Right lobe of liver (tissue), 4 donors: ENCODE measurements at regions not wholly inside any gene's neighbourhood (a gene's known extent, or its start where the extent isn't known, plus 50 kb on each side); places are given as distances from the start of the nearest gene placed in this dataset.

Source experiments
- POLR2A ChIP-seq: fragments of 450-650 bp; IDR thresholded peaks from one replicate; pipeline ENCODE4 v1.6.1; 2017; ENCODE audit warnings: antibody characterized with exemption, mild to moderate bottlenecking
- TF ChIP-seq, protein P1 (sequence below), 4 donors: fragments of 200-600 bp in 3 of 4; fragments of 450-650 bp in 1 of 4; IDR thresholded peaks; one replicate each; pipeline versions ENCODE4 v1.5.1 to v1.8.0; 2016 to 2022; ENCODE audit warnings: antibody characterized with exemption in 4 of 4, mild to moderate bottlenecking in 2 of 4
- donor health status: DM: no; HTN: no; CAD: no.
- donor health status: DM: no; HTN: no; CAD: no.
- donor health status: DM: no; HTN: yes; CAD: no.

- TF ChIP-seq POLR2A = no peak
- TF ChIP-seq, protein P1, sequence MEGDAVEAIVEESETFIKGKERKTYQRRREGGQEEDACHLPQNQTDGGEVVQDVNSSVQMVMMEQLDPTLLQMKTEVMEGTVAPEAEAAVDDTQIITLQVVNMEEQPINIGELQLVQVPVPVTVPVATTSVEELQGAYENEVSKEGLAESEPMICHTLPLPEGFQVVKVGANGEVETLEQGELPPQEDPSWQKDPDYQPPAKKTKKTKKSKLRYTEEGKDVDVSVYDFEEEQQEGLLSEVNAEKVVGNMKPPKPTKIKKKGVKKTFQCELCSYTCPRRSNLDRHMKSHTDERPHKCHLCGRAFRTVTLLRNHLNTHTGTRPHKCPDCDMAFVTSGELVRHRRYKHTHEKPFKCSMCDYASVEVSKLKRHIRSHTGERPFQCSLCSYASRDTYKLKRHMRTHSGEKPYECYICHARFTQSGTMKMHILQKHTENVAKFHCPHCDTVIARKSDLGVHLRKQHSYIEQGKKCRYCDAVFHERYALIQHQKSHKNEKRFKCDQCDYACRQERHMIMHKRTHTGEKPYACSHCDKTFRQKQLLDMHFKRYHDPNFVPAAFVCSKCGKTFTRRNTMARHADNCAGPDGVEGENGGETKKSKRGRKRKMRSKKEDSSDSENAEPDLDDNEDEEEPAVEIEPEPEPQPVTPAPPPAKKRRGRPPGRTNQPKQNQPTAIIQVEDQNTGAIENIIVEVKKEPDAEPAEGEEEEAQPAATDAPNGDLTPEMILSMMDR (IDR thresholded peaks at IDR 0.05) = no peak
Measured at GRCh38 chr5:71912021-71912420, 192.9 kb downstream of the CARTPT start.
